HEK293T (cell line): ENCODE measurements at regions not wholly inside any gene's neighbourhood (a gene's known extent, or its start where the extent isn't known, plus 50 kb on each side); places are given as distances from the start of the nearest gene placed in this dataset.

Source experiments
- ARNT ChIP-seq: fragments of 450-650 bp; IDR thresholded peaks from 2 replicates; pipeline ENCODE4 v1.6.1; 2017; ENCODE audit warnings: mild to moderate bottlenecking
- BHLHE40 ChIP-seq: fragments of 450-650 bp; IDR thresholded peaks from 2 replicates; pipeline ENCODE4 v1.6.1; 2016; ENCODE audit warnings: mild to moderate bottlenecking, moderate library complexity, borderline replicate concordance
- ELF4 ChIP-seq: fragments of 450-650 bp; IDR thresholded peaks from 2 replicates; pipeline ENCODE4 v1.6.1; 2017; ENCODE audit warnings: antibody characterized with exemption
- FOXA1 ChIP-seq: fragments of 450-650 bp; IDR thresholded peaks from 2 replicates; pipeline ENCODE4 v1.6.1; 2016; ENCODE audit warnings: mild to moderate bottlenecking
- HDGF ChIP-seq: fragments of 450-650 bp; IDR thresholded peaks from 2 replicates; pipeline ENCODE4 v1.6.1; 2017; ENCODE audit warnings: antibody characterized with exemption, borderline replicate concordance
- L3MBTL2 ChIP-seq: fragments of 450-650 bp; conservative IDR thresholded peaks from 2 replicates; pipeline ENCODE4 v1.6.1; 2016; ENCODE audit warnings: mild to moderate bottlenecking
- SP1 ChIP-seq: fragments of 450-650 bp; IDR thresholded peaks from 2 replicates; pipeline ENCODE4 v1.6.1; 2017
- SUZ12 ChIP-seq: fragments of 450-650 bp; IDR thresholded peaks from 2 replicates; pipeline ENCODE4 v1.6.1; 2016; ENCODE audit warnings: mild to moderate bottlenecking
- TARDBP ChIP-seq: fragments of 450-650 bp; IDR thresholded peaks from 2 replicates; pipeline ENCODE4 v1.6.1; 2016
- TF ChIP-seq, protein P1 (sequence below): fragments of 450-650 bp; IDR thresholded peaks from 2 replicates; pipeline ENCODE4 v1.6.1; 2016

DNA sequence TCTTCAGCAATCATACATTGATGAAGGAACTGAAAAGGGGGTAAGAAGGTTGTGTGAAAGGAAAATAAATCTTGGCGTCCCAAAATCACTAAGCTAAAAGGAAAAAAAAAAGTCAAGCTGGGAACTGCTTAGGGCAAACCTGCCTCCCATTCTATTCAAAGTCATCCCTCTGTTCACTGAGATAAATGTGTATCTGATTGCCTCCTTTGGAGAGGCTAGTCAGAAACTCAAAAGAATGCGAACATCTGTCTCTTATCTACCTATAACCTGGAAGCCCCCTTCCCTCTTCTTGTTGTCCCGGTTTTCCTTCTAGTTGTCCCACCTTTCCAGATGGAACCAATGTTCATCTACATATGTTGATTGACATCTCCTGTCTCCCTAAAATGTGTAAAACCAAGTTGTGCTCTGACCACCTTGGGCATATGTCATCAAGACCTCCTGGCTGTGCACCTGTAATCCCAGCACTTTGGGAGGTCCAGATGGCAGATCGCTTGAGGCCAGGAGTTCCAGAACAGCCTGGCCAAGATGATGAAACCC, 53.1 kb downstream of the RESF1 start:
- TF ChIP-seq, protein P1, sequence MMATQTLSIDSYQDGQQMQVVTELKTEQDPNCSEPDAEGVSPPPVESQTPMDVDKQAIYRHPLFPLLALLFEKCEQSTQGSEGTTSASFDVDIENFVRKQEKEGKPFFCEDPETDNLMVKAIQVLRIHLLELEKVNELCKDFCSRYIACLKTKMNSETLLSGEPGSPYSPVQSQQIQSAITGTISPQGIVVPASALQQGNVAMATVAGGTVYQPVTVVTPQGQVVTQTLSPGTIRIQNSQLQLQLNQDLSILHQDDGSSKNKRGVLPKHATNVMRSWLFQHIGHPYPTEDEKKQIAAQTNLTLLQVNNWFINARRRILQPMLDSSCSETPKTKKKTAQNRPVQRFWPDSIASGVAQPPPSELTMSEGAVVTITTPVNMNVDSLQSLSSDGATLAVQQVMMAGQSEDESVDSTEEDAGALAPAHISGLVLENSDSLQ: no peak
- TF ChIP-seq FOXA1: no peak
- TF ChIP-seq SP1: no peak
- TF ChIP-seq L3MBTL2: no peak
- no peak for TF ChIP-seq ELF4
- no peak for TF ChIP-seq TARDBP
- TF ChIP-seq BHLHE40: no peak
- TF ChIP-seq HDGF: no peak
- no peak for TF ChIP-seq ARNT
- TF ChIP-seq SUZ12: no peak
